Prostate gland (tissue), 2 donors: ENCODE measurements at regions not wholly inside any gene's neighbourhood (a gene's known extent, or its start where the extent isn't known, plus 50 kb on each side); places are given as distances from the start of the nearest gene placed in this dataset.

ENCODE experiments used
- POLR2A ChIP-seq: fragments of 450-650 bp; IDR thresholded peaks from one replicate; pipeline ENCODE4 v1.6.1; 2016; ENCODE audit warnings: antibody characterized with exemption, mild to moderate bottlenecking
- TF ChIP-seq, protein P1 (sequence below), 4 experiments: fragments of 200-600 bp in 2 of 4; fragments of 450-650 bp in 2 of 4; sonication (generic) in 2 of 4; IDR thresholded peaks; 1 replicate in 3 of 4; 2 replicates in 1 of 4; pipeline ENCODE4 v1.5.1; 2016 to 2019; ENCODE audit warnings: antibody characterized with exemption in 4 of 4, mild to moderate bottlenecking in 2 of 4, moderate library complexity in 2 of 4

DNA sequence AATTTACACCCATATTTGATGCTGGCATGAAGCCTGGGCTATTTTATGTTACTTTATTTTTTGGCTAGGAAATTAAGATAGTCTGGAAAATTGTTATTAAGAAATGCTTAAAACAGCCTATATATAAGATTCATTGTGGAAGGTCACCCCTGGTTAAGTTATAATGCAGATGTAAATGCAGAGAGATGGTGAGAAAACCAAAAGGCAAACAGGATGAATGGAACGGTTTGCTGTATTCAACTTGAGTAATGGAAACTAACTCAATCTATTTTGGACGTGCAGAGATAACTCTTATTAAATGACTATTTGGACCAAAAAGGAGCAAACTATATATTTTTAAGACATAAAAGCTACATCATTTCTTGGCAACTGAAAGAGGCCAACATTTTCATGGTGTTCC, 446.3 kb upstream of the FRG1 start:
- TF ChIP-seq POLR2A, result no peak
- TF ChIP-seq, protein P1, sequence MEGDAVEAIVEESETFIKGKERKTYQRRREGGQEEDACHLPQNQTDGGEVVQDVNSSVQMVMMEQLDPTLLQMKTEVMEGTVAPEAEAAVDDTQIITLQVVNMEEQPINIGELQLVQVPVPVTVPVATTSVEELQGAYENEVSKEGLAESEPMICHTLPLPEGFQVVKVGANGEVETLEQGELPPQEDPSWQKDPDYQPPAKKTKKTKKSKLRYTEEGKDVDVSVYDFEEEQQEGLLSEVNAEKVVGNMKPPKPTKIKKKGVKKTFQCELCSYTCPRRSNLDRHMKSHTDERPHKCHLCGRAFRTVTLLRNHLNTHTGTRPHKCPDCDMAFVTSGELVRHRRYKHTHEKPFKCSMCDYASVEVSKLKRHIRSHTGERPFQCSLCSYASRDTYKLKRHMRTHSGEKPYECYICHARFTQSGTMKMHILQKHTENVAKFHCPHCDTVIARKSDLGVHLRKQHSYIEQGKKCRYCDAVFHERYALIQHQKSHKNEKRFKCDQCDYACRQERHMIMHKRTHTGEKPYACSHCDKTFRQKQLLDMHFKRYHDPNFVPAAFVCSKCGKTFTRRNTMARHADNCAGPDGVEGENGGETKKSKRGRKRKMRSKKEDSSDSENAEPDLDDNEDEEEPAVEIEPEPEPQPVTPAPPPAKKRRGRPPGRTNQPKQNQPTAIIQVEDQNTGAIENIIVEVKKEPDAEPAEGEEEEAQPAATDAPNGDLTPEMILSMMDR (IDR thresholded peaks at IDR 0.05), result no peak
